ENCODE measurements at regions not wholly inside any gene's neighbourhood (a gene's known extent, or its start where the extent isn't known, plus 50 kb on each side); places are given as distances from the start of the nearest gene placed in this dataset.

DNA sequence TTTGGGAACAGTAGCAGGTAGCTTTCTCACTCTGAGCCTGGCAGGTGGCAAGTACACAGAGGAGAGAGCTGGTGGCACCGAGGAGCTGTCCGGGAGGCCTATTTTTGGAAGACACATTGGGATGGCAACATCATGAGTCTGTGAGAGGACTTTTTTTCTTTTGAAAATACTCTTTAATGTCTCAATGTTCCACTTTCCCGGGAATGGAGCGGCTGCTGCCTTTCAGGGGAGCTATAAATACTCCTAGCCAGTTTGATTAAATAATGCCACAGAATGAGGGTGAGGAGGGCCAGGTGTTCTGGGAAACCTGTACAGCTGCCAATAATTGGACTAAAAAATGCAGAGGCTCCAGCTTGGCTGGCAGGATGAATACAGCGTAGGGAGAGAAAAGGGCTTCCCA is 93.3 kb upstream of the COG2 start:
- TF ChIP-seq JUND (IDR thresholded peaks at IDR 0.05) (no peak), MXI1 (IDR thresholded peaks at IDR 0.05; ENCODE audit: low read depth, low read length) (no peak), GATA2 (CRISPR knock-in tag; IDR thresholded peaks at IDR 0.05) (no peak), EZH2phosphoT487 (IDR thresholded peaks at IDR 0.05; ENCODE audit: borderline replicate concordance, low read depth) (no peak), RXRA (IDR thresholded peaks at IDR 0.05; ENCODE audit: borderline replicate concordance, low read depth) (no peak), FOXM1 (IDR thresholded peaks at IDR 0.05; ENCODE audit: low read depth) (no peak), ELF1 (IDR thresholded peaks at IDR 0.05) (no peak), NRF1 (IDR thresholded peaks at IDR 0.05; ENCODE audit: low read depth, low read length) (no peak), RFX5 (IDR thresholded peaks at IDR 0.05; ENCODE audit: low read length) (no peak), RCOR1 (IDR thresholded peaks at IDR 0.05; ENCODE audit: low read length) (no peak), GABPA (IDR thresholded peaks at IDR 0.05; ENCODE audit: low read depth) (no peak)
- TF ChIP-seq, protein P1, sequence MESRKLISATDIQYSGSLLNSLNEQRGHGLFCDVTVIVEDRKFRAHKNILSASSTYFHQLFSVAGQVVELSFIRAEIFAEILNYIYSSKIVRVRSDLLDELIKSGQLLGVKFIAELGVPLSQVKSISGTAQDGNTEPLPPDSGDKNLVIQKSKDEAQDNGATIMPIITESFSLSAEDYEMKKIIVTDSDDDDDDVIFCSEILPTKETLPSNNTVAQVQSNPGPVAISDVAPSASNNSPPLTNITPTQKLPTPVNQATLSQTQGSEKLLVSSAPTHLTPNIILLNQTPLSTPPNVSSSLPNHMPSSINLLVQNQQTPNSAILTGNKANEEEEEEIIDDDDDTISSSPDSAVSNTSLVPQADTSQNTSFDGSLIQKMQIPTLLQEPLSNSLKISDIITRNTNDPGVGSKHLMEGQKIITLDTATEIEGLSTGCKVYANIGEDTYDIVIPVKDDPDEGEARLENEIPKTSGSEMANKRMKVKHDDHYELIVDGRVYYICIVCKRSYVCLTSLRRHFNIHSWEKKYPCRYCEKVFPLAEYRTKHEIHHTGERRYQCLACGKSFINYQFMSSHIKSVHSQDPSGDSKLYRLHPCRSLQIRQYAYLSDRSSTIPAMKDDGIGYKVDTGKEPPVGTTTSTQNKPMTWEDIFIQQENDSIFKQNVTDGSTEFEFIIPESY (IDR thresholded peaks at IDR 0.05; ENCODE audit: borderline replicate concordance, low read depth), result no peak
- no peak overlapping the region for H2AFZ ChIP-seq (ENCODE audit: low read depth)
- no peak overlapping the region for H3K9ac ChIP-seq
- no peaks in the 10 kb centered on the region for H3K27me3 ChIP-seq (ENCODE audit: insufficient read depth)
- DNase-seq, result no peak
- H3K4me1 ChIP-seq (ENCODE audit: control insufficient read depth in 1 of 2, insufficient read depth in 2 of 2, low read depth in 1 of 2, low read length in 1 of 2), result no peaks in the 10 kb centered on the region
- POLR2A ChIA-PET, result no interaction called here
- H3K27ac ChIP-seq (ENCODE audit: low read depth in 2 of 2, low read length in 1 of 2), result no peak overlapping the region
- H3K4me3 ChIP-seq (ENCODE audit: low read depth in 2 of 2, low read length in 1 of 2), result no peak overlapping the region
- no peaks in the 10 kb centered on the region for H3K9me2 ChIP-seq
- no peaks in the 10 kb centered on the region for H3F3A ChIP-seq (replicated peaks; ENCODE audit: insufficient read depth)
- H3K36me3 ChIP-seq (replicated peaks in 1 of 2; ENCODE audit: control insufficient read depth in 1 of 2, insufficient read depth in 2 of 2, low read length in 1 of 2), result no peaks in the 10 kb centered on the region
- no peaks in the 10 kb centered on the region for H4K20me1 ChIP-seq (ENCODE audit: insufficient read depth)
- no peak overlapping the region for H3K4me2 ChIP-seq
- 34% methylated on average over 5 of the region's 5 CpGs for WGBS (ENCODE audit: low lambda C conversion rate)
- H3K79me2 ChIP-seq (ENCODE audit: insufficient read depth), result no peaks in the 10 kb centered on the region
- H3K9me3 ChIP-seq, result no peaks in the 10 kb centered on the region
- CTCF ChIA-PET, result interaction anchor here (1.7 kb wide), 1 partner anchor 19 kb away, joined by 5 read pairs; no protein-coding TSS in a partner anchor

DNA sequence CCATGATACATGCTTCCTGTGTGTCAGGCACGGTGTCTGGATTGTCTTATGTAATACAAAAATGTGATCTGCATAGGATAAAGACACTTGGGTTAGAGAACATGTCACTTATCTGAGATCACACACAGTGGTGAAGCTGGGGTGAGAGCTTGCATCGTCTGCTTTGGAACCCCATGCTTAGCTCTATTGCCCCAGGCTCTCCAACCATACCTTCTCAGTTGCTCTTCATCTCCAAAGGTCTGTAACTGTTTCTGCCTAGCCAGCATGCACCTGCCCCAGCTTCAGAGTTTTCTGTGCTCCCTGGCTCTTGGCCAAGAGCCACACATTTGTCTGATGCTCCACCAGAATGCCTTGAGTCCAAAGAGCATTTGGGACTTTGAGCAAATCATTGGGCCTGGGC is 93.9 kb upstream of the COG2 start:
- Histone ChIP-seq H3K4me2 (no peak overlapping the region), H3F3A (replicated peaks; ENCODE audit: insufficient read depth) (no peaks in the 10 kb centered on the region), H3K9ac (no peak overlapping the region), H3K36me3 (replicated peaks in 1 of 2; ENCODE audit: control insufficient read depth in 1 of 2, insufficient read depth in 2 of 2, low read length in 1 of 2) (no peaks in the 10 kb centered on the region), H3K4me1 (ENCODE audit: control insufficient read depth in 1 of 2, insufficient read depth in 2 of 2, low read depth in 1 of 2, low read length in 1 of 2) (no peaks in the 10 kb centered on the region), H3K27me3 (ENCODE audit: insufficient read depth) (no peaks in the 10 kb centered on the region), H3K79me2 (ENCODE audit: insufficient read depth) (no peaks in the 10 kb centered on the region), H2AFZ (ENCODE audit: low read depth) (no peak overlapping the region), H3K9me3 (no peaks in the 10 kb centered on the region), H3K27ac (ENCODE audit: low read depth in 2 of 2, low read length in 1 of 2) (no peak overlapping the region), H3K9me2 (no peaks in the 10 kb centered on the region), H4K20me1 (ENCODE audit: insufficient read depth) (no peaks in the 10 kb centered on the region), H3K4me3 (ENCODE audit: low read depth in 2 of 2, low read length in 1 of 2) (no peak overlapping the region)
- TF ChIP-seq MEF2A (IDR thresholded peaks at IDR 0.05; ENCODE audit: borderline replicate concordance, low read depth), result no peak
- no peak for TF ChIP-seq YY1 (IDR thresholded peaks at IDR 0.05; ENCODE audit: low read depth)
- no peak for TF ChIP-seq TAF1 (IDR thresholded peaks at IDR 0.05; ENCODE audit: borderline replicate concordance, low read depth, low read length)
- no peak for TF ChIP-seq RFX5 (IDR thresholded peaks at IDR 0.05; ENCODE audit: low read length)
- TF ChIP-seq, protein P2, sequence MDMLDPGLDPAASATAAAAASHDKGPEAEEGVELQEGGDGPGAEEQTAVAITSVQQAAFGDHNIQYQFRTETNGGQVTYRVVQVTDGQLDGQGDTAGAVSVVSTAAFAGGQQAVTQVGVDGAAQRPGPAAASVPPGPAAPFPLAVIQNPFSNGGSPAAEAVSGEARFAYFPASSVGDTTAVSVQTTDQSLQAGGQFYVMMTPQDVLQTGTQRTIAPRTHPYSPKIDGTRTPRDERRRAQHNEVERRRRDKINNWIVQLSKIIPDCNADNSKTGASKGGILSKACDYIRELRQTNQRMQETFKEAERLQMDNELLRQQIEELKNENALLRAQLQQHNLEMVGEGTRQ (IDR thresholded peaks at IDR 0.05; ENCODE audit: borderline replicate concordance, low read depth, low read length), result no peak
- POLR2A ChIA-PET, result no interaction called here
- CTCF ChIA-PET, result no interaction called here
- 6% methylated on average over 2 of the region's 2 CpGs for WGBS (ENCODE audit: low lambda C conversion rate)
- DNase-seq, result no peak
